ENCODE measurements at regions not wholly inside any gene's neighbourhood (a gene's known extent, or its start where the extent isn't known, plus 50 kb on each side); places are given as distances from the start of the nearest gene placed in this dataset.
A peak's percentile ranks its signal among the peaks of the same experiment; 100 is the strongest.

GRCh38 chr14:101626331-101626730, 65.0 kb downstream of the DIO3 start:
- peaks cover 7% of the 10 kb centered on the region for H3K27me3 ChIP-seq (ENCODE audit: insufficient read depth, low read length, poor library complexity)
- H3K4me1 ChIP-seq (ENCODE audit: insufficient read depth, low read length): peaks cover 13% of the 10 kb centered on the region
- no peaks in the 10 kb centered on the region for H3K9me3 ChIP-seq (ENCODE audit: insufficient read depth, low read length, severe bottlenecking)
- H3K27ac ChIP-seq (ENCODE audit: low read length): no peak overlapping the region
- peaks cover 6% of the 10 kb centered on the region; the same call in 1 of the 2 replicates for H4K20me1 ChIP-seq (ENCODE audit: insufficient read depth, low read length)
- no peak overlapping the region for H3K9ac ChIP-seq (ENCODE audit: low read depth, low read length)
- H3K36me3 ChIP-seq (ENCODE audit: insufficient read depth, low read length): no peaks in the 10 kb centered on the region
- no peak overlapping the region for H2AFZ ChIP-seq (ENCODE audit: low read depth, low read length)
- H3K4me3 ChIP-seq (ENCODE audit: low read depth in 1 of 2, low read length in 2 of 2): no peak overlapping the region
- no peak for ATAC-seq (ENCODE audit: insufficient read depth, low read depth)
- no peak for DNase-seq
- TF ChIP-seq CTCF (IDR thresholded peaks at IDR 0.05; ENCODE audit: borderline replicate concordance, extremely low read depth, low read length, poor library complexity, severe bottlenecking) (no peak), EZH2 (IDR thresholded peaks at IDR 0.05; ENCODE audit: borderline replicate concordance, low read depth, low read length, severe bottlenecking) (no peak)
- no peak overlapping the region for H3K4me2 ChIP-seq (ENCODE audit: insufficient read depth, low read length)
- H3K79me2 ChIP-seq (ENCODE audit: insufficient read depth, low read length): no peaks in the 10 kb centered on the region

- no peaks in the 10 kb centered on the region for H3K9me3 ChIP-seq (ENCODE audit: insufficient read depth, low read length, severe bottlenecking)
- H2AFZ ChIP-seq (ENCODE audit: low read depth, low read length): no peak overlapping the region
- H3K4me3 ChIP-seq (ENCODE audit: low read depth in 1 of 2, low read length in 2 of 2): no peak overlapping the region
- peaks cover 7% of the 10 kb centered on the region for H3K27me3 ChIP-seq (ENCODE audit: insufficient read depth, low read length, poor library complexity)
- H3K79me2 ChIP-seq (ENCODE audit: insufficient read depth, low read length): no peaks in the 10 kb centered on the region
- no peak overlapping the region for H3K27ac ChIP-seq (ENCODE audit: low read length)
- peak overlapping the region; percentile 50; the same call in 1 of the 2 replicates for H3K4me2 ChIP-seq (ENCODE audit: insufficient read depth, low read length)
- TF ChIP-seq EZH2 (IDR thresholded peaks at IDR 0.05; ENCODE audit: borderline replicate concordance, low read depth, low read length, severe bottlenecking): no peak
- TF ChIP-seq CTCF (IDR thresholded peaks at IDR 0.05; ENCODE audit: borderline replicate concordance, extremely low read depth, low read length, poor library complexity, severe bottlenecking): no peak
- H3K4me1 ChIP-seq (ENCODE audit: insufficient read depth, low read length): peaks cover 13% of the 10 kb centered on the region
- ATAC-seq (ENCODE audit: insufficient read depth, low read depth): no peak
- no peak for DNase-seq
- no peaks in the 10 kb centered on the region for H4K20me1 ChIP-seq (ENCODE audit: insufficient read depth, low read length)
- no peaks in the 10 kb centered on the region for H3K36me3 ChIP-seq (ENCODE audit: insufficient read depth, low read length)
- H3K9ac ChIP-seq (ENCODE audit: low read depth, low read length): no peak overlapping the region
Observed at GRCh38 chr14:101627915-101628262, 66.6 kb downstream of the DIO3 start.

GRCh38 chr14:101628471-101628966, 67.2 kb downstream of the DIO3 start:
- Histone ChIP-seq H3K4me2 (ENCODE audit: insufficient read depth, low read length) (peak overlapping the region; percentile 50), H4K20me1 (ENCODE audit: insufficient read depth, low read length) (no peaks in the 10 kb centered on the region), H3K9me3 (ENCODE audit: insufficient read depth, low read length, severe bottlenecking) (no peaks in the 10 kb centered on the region), H3K9ac (ENCODE audit: low read depth, low read length) (peak overlapping the region; percentile 22; the same call in 1 of the 2 replicates), H3K36me3 (ENCODE audit: insufficient read depth, low read length) (no peaks in the 10 kb centered on the region), H2AFZ (ENCODE audit: low read depth, low read length) (peak overlapping the region; percentile 63; the same call in 1 of the 2 replicates), H3K4me3 (ENCODE audit: low read depth in 1 of 2, low read length in 2 of 2) (no peak overlapping the region), H3K4me1 (ENCODE audit: insufficient read depth, low read length) (peaks cover 13% of the 10 kb centered on the region), H3K79me2 (ENCODE audit: insufficient read depth, low read length) (no peaks in the 10 kb centered on the region), H3K27ac (ENCODE audit: low read length) (no peak overlapping the region), H3K27me3 (ENCODE audit: insufficient read depth, low read length, poor library complexity) (peaks cover 7% of the 10 kb centered on the region)
- TF ChIP-seq EZH2 (IDR thresholded peaks at IDR 0.05; ENCODE audit: borderline replicate concordance, low read depth, low read length, severe bottlenecking): no peak
- peak; percentile 96 for TF ChIP-seq CTCF (IDR thresholded peaks at IDR 0.05; ENCODE audit: borderline replicate concordance, extremely low read depth, low read length, poor library complexity, severe bottlenecking)
- peak; percentile 94 for ATAC-seq (ENCODE audit: insufficient read depth, low read depth)
- DNase-seq: peak; percentile 83

Measured in DND-41 (cell line).